Left ventricle myocardium inferior (tissue), 1 donor: ENCODE measurements at regions not wholly inside any gene's neighbourhood (a gene's known extent, or its start where the extent isn't known, plus 50 kb on each side); places are given as distances from the start of the nearest gene placed in this dataset.

Source experiments
- DNase-seq: peaks from one replicate; pipeline ENCODE4 v3.0.0-alpha.2; 2020
- H3K27ac ChIP-seq: fragments of 200-600 bp; replicated peaks from 2 replicates; pipeline ENCODE4 v1.8.0; 2021
- H3K27me3 ChIP-seq: fragments of 200-600 bp; 2 replicates; pipeline ENCODE4 v1.8.0; 2021; ENCODE audit warnings: low read depth
- H3K36me3 ChIP-seq: fragments of 200-600 bp; 2 replicates; pipeline ENCODE4 v1.8.0; 2021
- H3K4me1 ChIP-seq: fragments of 200-600 bp; 2 replicates; pipeline ENCODE4 v1.8.0; 2021
- H3K4me3 ChIP-seq: fragments of 200-600 bp; 2 replicates; pipeline ENCODE4 v1.8.0; 2021; ENCODE audit warnings: mild to moderate bottlenecking, moderate library complexity
- H3K9me3 ChIP-seq: fragments of 200-600 bp; replicated peaks from 2 replicates; pipeline ENCODE4 v1.8.0; 2021
- CTCF ChIP-seq: fragments of 200-600 bp; IDR thresholded peaks from 2 replicates; pipeline ENCODE4 v1.8.0; 2021; ENCODE audit warnings: antibody characterized with exemption, mild to moderate bottlenecking, borderline replicate concordance
- intact Hi-C: fragments of 100-400 bp; cut with micrococcal nuclease; formaldehyde crosslinking; loops from one replicate; pipeline ENCODE4 v1.11.0; 2022
- donor health status: DM: no; HTN: yes; CAD: no; lungs with severe emphysema.

GRCh38 chr2:56952871-56953270 lies 769.1 kb downstream of the CCDC85A start:
- Histone ChIP-seq H3K27ac (no peak overlapping the region), H3K27me3 (no peaks in the 10 kb centered on the region), H3K4me1 (no peaks in the 10 kb centered on the region), H3K4me3 (no peak overlapping the region), H3K36me3 (no peaks in the 10 kb centered on the region), H3K9me3 (peaks cover 30% of the 10 kb centered on the region)
- no peak for DNase-seq
- intact Hi-C loops, result no loop called here
- TF ChIP-seq CTCF, result no peak

GRCh38 chr2:56960581-56960980 lies 776.8 kb downstream of the CCDC85A start:
- Histone ChIP-seq H3K27me3 (no peaks in the 10 kb centered on the region), H3K27ac (no peak overlapping the region), H3K9me3 (peaks cover 26% of the 10 kb centered on the region), H3K4me1 (no peaks in the 10 kb centered on the region), H3K4me3 (no peak overlapping the region), H3K36me3 (no peaks in the 10 kb centered on the region)
- no peak for TF ChIP-seq CTCF
- intact Hi-C loops, result no loop called here
- no peak for DNase-seq

DNA sequence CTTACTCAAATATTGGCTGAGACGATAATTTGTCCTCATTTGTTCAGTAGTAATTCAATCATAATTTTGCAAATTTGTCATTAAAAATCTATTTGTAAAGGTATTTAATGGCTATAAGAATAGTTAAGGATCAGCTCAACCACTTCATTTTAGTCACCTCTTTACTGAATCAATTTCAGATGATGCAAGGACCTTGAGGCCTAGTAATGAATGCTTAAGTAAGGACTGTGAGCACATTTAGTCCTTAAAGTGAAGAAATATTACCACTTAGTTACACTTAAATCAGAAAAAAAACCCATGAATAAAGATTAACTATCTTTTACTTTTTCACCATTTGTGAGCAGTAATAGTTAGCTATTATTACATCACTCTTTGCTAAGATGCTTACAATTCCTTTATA lies 778.9 kb downstream of the CCDC85A start:
- H3K27me3 ChIP-seq, result no peaks in the 10 kb centered on the region
- intact Hi-C loops, result no loop called here
- no peak for DNase-seq
- no peak for TF ChIP-seq CTCF
- no peak overlapping the region for H3K27ac ChIP-seq
- no peaks in the 10 kb centered on the region for H3K4me1 ChIP-seq
- H3K4me3 ChIP-seq, result no peak overlapping the region
- peaks cover 20% of the 10 kb centered on the region for H3K9me3 ChIP-seq
- H3K36me3 ChIP-seq, result no peaks in the 10 kb centered on the region

DNA sequence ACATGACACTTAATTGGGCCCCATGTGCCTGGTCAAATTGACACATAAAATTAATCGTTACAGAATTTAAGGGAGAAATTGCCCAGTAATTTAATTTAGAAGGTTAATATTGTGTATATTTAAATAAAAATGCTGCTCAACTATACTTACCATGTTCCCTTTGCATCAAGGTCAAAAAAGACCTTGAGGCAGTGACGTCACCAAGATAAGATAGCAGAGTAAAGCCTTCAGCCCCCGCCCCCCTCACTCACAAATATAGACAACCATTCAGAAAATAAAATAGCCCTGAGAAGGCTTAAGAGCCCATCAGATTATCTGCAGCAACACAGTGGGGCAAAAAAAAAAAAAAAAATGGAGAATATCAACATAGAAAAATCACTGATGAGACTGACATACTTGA lies 785.7 kb downstream of the CCDC85A start:
- Histone ChIP-seq H3K27me3 (no peaks in the 10 kb centered on the region), H3K4me1 (no peaks in the 10 kb centered on the region), H3K27ac (no peak overlapping the region), H3K36me3 (no peaks in the 10 kb centered on the region), H3K9me3 (peaks cover 29% of the 10 kb centered on the region), H3K4me3 (no peak overlapping the region)
- no peak for DNase-seq
- no peak for TF ChIP-seq CTCF
- intact Hi-C loops, result no loop called here

GRCh38 chr2:56971383-56971974 lies 787.7 kb downstream of the CCDC85A start:
- Histone ChIP-seq H3K36me3 (no peaks in the 10 kb centered on the region), H3K9me3 (peaks cover 29% of the 10 kb centered on the region), H3K4me1 (no peaks in the 10 kb centered on the region), H3K4me3 (no peak overlapping the region), H3K27ac (no peak overlapping the region), H3K27me3 (no peaks in the 10 kb centered on the region)
- no peak for DNase-seq
- intact Hi-C loops, result no loop called here
- TF ChIP-seq CTCF, result no peak
